WTC11 (cell line): ENCODE measurements at regions not wholly inside any gene's neighbourhood (a gene's known extent, or its start where the extent isn't known, plus 50 kb on each side); places are given as distances from the start of the nearest gene placed in this dataset.

Experiments used
- ESRRA ChIP-seq: sonication (generic); formaldehyde crosslinking; IDR thresholded peaks from 2 replicates; pipeline ENCODE4 v1.8.1; 2022; ENCODE audit warnings: mild to moderate bottlenecking, missing genetic modification reagents, borderline replicate concordance
- IRF2 ChIP-seq: sonication (generic); formaldehyde crosslinking; IDR thresholded peaks from 2 replicates; pipeline ENCODE4 v1.8.0; 2022; ENCODE audit warnings: low read depth, missing genetic modification reagents, borderline replicate concordance
- TP53 ChIP-seq: sonication (generic); formaldehyde crosslinking; IDR thresholded peaks from 2 replicates; pipeline ENCODE4 v1.8.1; 2023; ENCODE audit warnings: mild to moderate bottlenecking, missing genetic modification reagents
- TF ChIP-seq, protein P1 (sequence below): fragments of 200-600 bp; IDR thresholded peaks from 2 replicates; pipeline ENCODE4 v1.8.0; 2022; ENCODE audit warnings: antibody characterized with exemption
- TF ChIP-seq, protein P2 (sequence below): sonication (generic); formaldehyde crosslinking; IDR thresholded peaks from 2 replicates; pipeline ENCODE4 v1.8.0; 2022; ENCODE audit warnings: mild to moderate bottlenecking, missing genetic modification reagents
- TF ChIP-seq, protein P3 (sequence below): sonication (generic); formaldehyde crosslinking; IDR thresholded peaks from 2 replicates; pipeline ENCODE4 v1.8.0; 2022; ENCODE audit warnings: mild to moderate bottlenecking, missing genetic modification reagents
- TF ChIP-seq, protein P4 (sequence below): sonication (generic); formaldehyde crosslinking; IDR thresholded peaks from 2 replicates; pipeline ENCODE4 v1.8.1; 2023; ENCODE audit warnings: mild to moderate bottlenecking, moderate library complexity, missing genetic modification reagents
- TF ChIP-seq, protein P5 (sequence below): sonication (generic); formaldehyde crosslinking; IDR thresholded peaks from 2 replicates; pipeline ENCODE4 v1.8.1; 2023; ENCODE audit warnings: mild to moderate bottlenecking, missing genetic modification reagents, moderate library complexity

DNA sequence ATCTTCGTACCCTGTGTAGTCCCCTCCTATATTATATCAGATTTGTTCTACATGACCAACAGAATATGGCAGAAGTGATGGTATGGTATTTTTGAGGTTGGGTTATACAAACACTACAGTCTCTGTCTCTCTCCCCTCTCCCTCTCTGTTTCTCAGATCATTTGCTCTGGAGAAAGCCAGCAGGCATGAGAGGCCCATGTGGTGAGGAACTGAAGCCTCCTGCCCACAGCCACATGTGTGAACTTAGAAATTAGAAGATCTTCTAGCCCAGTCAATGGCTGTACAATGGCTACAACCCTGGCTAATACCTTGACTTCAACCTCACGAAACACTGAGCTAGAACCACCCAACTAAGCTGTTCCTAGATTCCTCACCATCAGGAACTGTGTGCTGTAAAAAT is 250.6 kb downstream of the SMAD2 start:
- TF ChIP-seq IRF2 (CRISPR knock-in tag) (no peak), ESRRA (no peak), TP53 (no peak)
- TF ChIP-seq, protein P1, sequence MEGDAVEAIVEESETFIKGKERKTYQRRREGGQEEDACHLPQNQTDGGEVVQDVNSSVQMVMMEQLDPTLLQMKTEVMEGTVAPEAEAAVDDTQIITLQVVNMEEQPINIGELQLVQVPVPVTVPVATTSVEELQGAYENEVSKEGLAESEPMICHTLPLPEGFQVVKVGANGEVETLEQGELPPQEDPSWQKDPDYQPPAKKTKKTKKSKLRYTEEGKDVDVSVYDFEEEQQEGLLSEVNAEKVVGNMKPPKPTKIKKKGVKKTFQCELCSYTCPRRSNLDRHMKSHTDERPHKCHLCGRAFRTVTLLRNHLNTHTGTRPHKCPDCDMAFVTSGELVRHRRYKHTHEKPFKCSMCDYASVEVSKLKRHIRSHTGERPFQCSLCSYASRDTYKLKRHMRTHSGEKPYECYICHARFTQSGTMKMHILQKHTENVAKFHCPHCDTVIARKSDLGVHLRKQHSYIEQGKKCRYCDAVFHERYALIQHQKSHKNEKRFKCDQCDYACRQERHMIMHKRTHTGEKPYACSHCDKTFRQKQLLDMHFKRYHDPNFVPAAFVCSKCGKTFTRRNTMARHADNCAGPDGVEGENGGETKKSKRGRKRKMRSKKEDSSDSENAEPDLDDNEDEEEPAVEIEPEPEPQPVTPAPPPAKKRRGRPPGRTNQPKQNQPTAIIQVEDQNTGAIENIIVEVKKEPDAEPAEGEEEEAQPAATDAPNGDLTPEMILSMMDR, result no peak
- TF ChIP-seq, protein P2, sequence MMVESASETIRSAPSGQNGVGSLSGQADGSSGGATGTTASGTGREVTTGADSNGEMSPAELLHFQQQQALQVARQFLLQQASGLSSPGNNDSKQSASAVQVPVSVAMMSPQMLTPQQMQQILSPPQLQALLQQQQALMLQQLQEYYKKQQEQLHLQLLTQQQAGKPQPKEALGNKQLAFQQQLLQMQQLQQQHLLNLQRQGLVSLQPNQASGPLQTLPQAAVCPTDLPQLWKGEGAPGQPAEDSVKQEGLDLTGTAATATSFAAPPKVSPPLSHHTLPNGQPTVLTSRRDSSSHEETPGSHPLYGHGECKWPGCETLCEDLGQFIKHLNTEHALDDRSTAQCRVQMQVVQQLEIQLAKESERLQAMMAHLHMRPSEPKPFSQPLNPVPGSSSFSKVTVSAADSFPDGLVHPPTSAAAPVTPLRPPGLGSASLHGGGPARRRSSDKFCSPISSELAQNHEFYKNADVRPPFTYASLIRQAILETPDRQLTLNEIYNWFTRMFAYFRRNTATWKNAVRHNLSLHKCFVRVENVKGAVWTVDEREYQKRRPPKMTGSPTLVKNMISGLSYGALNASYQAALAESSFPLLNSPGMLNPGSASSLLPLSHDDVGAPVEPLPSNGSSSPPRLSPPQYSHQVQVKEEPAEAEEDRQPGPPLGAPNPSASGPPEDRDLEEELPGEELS (CRISPR knock-in tag), result no peak
- TF ChIP-seq, protein P3, sequence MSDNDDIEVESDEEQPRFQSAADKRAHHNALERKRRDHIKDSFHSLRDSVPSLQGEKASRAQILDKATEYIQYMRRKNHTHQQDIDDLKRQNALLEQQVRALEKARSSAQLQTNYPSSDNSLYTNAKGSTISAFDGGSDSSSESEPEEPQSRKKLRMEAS (CRISPR knock-in tag), result no peak
- TF ChIP-seq, protein P4, sequence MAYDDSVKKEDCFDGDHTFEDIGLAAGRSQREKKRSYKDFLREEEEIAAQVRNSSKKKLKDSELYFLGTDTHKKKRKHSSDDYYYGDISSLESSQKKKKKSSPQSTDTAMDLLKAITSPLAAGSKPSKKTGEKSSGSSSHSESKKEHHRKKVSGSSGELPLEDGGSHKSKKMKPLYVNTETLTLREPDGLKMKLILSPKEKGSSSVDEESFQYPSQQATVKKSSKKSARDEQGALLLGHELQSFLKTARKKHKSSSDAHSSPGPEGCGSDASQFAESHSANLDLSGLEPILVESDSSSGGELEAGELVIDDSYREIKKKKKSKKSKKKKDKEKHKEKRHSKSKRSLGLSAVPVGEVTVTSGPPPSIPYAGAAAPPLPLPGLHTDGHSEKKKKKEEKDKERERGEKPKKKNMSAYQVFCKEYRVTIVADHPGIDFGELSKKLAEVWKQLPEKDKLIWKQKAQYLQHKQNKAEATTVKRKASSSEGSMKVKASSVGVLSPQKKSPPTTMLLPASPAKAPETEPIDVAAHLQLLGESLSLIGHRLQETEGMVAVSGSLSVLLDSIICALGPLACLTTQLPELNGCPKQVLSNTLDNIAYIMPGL, result no peak
- TF ChIP-seq, protein P5, sequence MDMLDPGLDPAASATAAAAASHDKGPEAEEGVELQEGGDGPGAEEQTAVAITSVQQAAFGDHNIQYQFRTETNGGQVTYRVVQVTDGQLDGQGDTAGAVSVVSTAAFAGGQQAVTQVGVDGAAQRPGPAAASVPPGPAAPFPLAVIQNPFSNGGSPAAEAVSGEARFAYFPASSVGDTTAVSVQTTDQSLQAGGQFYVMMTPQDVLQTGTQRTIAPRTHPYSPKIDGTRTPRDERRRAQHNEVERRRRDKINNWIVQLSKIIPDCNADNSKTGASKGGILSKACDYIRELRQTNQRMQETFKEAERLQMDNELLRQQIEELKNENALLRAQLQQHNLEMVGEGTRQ (CRISPR knock-in tag), result no peak
